Fibroblast of pulmonary artery (primary cell): ENCODE measurements at regions not wholly inside any gene's neighbourhood (a gene's known extent, or its start where the extent isn't known, plus 50 kb on each side); places are given as distances from the start of the nearest gene placed in this dataset.

Experiments used
- DNase-seq: peaks from one replicate; pipeline ENCODE4 v3.0.0-alpha.2; 2010; ENCODE audit warnings: low read depth
- H3K4me3 ChIP-seq: replicated peaks from 2 replicates; pipeline ENCODE4 v1.5.1; 2011; ENCODE audit warnings: low read depth, mild to moderate bottlenecking, control low read depth, low read length, moderate library complexity
- TF ChIP-seq, protein P1 (sequence below): IDR thresholded peaks from 2 replicates; pipeline ENCODE4 v1.5.1; 2011; ENCODE audit warnings: mild to moderate bottlenecking, control low read depth, low read length, inconsistent platforms; ENCODE audit errors: missing control alignments

GRCh38 chr11:69398529-69399492 is 82.7 kb upstream of the LINC01488 start:
- DNase-seq = no peak
- TF ChIP-seq, protein P1, sequence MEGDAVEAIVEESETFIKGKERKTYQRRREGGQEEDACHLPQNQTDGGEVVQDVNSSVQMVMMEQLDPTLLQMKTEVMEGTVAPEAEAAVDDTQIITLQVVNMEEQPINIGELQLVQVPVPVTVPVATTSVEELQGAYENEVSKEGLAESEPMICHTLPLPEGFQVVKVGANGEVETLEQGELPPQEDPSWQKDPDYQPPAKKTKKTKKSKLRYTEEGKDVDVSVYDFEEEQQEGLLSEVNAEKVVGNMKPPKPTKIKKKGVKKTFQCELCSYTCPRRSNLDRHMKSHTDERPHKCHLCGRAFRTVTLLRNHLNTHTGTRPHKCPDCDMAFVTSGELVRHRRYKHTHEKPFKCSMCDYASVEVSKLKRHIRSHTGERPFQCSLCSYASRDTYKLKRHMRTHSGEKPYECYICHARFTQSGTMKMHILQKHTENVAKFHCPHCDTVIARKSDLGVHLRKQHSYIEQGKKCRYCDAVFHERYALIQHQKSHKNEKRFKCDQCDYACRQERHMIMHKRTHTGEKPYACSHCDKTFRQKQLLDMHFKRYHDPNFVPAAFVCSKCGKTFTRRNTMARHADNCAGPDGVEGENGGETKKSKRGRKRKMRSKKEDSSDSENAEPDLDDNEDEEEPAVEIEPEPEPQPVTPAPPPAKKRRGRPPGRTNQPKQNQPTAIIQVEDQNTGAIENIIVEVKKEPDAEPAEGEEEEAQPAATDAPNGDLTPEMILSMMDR = no peak
- H3K4me3 ChIP-seq = no peak overlapping the region

DNA sequence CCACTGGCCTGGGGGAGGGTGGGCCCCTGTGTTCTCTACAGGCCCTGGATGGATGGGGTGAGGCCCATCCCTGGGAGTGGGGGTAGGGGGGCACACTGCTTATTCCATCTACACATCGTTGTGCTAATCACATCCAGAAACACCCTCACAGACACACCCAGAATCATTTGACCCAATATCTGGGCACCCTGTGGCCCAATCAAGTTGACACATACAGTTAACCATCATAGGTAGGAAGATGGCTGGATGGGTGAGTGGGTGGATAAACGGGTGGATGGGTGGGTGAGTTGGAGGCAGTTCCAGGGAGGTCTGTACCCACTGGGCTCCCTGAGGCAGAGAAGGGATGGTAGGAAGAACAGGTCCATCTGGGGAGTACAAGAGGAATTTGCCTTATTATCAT is 81.3 kb upstream of the LINC01488 start:
- no peak for DNase-seq
- TF ChIP-seq, protein P1 = no peak

GRCh38 chr11:69400771-69401590 is 80.5 kb upstream of the LINC01488 start:
- no peak overlapping the region for H3K4me3 ChIP-seq
- TF ChIP-seq, protein P1 = no peak
- no peak for DNase-seq

More for the DNA sequence above, 81.3 kb upstream of the LINC01488 start:
- H3K4me3 ChIP-seq = no peak overlapping the region

DNA sequence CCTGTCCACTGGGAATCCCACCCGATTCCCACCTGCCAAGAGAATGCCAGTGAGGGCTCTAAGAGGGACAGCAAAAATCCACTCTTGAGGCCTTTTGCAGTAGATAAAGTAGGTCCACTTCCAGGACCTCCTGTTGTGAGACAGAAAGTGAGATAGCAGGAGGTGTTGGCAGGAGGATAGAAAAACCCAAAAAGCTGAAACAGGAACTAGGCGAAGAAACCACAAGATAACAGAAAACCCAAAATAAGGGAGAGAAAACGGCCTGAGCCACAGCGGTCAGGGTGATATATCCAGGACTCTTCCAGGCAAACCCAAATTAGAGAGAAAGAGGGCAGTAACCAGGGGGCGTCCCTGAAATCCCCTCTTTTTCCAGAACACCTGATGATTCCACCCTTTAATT is 79.7 kb upstream of the LINC01488 start:
- TF ChIP-seq, protein P1 = no peak
- DNase-seq = no peak
- no peak overlapping the region for H3K4me3 ChIP-seq

DNA sequence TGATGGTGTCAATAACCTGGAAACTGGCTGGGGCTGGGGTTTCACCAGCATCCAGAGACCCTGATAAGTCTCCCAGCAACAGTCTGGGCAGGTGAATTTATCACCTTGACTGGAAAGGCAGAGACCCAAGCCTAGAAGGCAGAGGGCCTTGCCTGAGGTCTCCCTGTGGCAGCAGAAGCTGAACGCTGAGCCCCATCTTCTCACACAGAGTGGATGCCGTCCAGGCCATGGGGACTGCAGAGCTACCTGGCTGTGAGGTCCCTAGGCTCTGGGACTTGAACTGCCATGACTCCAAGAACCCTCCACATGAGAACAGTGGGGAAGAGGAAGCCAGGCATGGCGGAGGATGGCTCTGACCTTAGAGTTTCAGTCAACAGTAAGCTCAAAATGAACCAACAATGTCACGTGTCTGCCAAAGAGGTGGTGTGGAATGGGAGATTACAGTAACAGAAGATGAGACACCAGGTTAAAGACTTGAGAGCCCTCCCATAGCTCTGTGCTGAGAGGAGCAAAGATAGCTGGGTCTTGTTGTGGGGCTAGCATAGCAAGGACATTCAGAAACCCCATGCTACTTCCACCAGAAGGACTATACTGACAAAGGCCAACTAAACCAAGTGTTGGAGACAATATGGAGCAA is 79.1 kb upstream of the LINC01488 start:
- no peak overlapping the region for H3K4me3 ChIP-seq
- TF ChIP-seq, protein P1 = no peak
- DNase-seq = no peak

DNA sequence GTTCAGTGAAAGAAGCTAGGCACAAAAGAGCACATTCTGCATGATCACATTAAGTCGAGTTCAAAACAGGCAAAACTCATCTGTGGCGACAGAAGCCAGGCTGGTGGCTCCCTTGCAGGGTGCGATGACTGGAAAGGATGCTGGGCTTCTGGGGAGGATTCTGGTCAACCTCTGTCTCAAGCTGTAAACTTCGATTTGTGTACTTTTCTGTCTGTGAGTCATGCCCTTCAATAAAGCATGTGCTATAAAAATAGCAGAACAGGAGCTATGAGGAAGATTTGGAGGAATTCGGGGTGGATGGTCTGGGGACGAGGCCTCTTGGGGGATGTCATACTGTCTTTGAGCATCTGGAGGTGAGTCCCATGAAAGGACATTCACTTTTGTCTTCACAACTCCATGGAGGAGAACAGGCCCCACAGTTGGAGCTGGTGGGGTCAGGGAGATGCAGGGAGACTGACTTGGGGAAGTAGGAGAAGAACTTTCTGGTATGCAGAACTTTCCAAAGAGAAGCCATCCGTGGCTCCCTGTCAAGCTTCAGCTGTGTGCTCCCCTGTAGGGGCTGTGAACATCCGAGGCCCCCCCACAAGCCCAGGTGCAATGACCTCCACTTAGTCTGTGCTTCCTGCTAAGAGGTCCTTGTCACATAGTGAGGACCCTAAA is 77.8 kb upstream of the LINC01488 start:
- TF ChIP-seq, protein P1 = no peak
- DNase-seq = no peak
- H3K4me3 ChIP-seq = no peak overlapping the region
